ENCODE measurements at regions not wholly inside any gene's neighbourhood (a gene's known extent, or its start where the extent isn't known, plus 50 kb on each side); places are given as distances from the start of the nearest gene placed in this dataset.

DNA sequence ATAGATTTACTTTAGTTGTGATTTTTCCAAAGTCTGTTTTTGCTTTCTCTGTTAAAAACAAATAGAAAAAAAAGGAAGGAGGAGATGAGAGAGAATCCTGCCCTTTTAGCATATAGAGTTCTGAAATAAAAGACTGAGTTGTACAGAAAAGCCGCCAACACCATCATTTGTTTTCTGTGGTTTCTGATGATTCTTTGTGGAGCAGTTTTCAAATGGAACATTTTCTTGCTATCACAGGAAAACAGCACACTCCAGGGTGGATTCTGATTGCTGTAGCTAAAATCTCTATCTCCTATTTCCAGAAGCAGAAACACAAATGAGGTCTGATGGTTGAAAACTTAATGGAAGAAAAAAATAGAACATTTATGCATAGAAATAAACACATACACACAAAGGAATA lies 144.6 kb upstream of the L3MBTL4 start:
- TF ChIP-seq EZH2 (IDR thresholded peaks at IDR 0.05), result no peak
- TF ChIP-seq POLR2AphosphoS5 (IDR thresholded peaks at IDR 0.05; ENCODE audit: borderline replicate concordance, low read depth, low read length), result no peak
